ENCODE measurements at regions not wholly inside any gene's neighbourhood (a gene's known extent, or its start where the extent isn't known, plus 50 kb on each side); places are given as distances from the start of the nearest gene placed in this dataset.

DNA sequence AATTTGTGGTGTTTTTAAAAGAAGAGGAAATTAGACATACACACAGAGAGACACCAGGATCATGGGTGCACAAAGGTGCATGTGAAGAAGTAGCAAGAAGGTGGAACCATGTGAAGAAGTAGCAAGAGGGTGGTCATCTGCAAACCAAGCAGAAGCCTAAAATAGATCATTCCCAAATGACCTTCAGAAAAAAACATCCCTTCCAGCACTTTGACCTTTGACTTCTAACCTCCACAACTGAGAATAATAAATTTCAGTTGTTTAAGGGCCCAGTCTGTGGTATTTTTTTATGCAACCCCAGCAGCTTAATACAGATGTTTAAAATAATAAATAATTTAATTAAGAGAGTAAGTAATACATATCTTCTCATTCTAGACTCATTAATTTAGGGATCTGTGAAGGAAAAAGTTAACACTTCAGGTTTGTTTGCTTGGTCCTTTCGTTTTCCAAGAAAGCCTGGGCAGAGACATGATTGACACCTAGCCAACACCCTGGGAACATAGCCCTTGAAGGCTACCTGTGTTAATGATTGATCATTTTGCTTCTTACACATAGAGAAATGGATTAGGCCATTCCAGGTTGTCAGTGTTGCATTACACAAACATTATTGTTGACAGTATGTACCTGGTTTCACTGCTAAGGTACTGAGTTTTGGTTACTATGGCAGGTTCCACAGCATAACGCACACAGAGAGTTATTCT lies 1331.2 kb upstream of the GBE1 start:
- no peaks in the 10 kb centered on the region for H3K36me3 ChIP-seq
- no peak overlapping the region for H3K27ac ChIP-seq
- H4K20me1 ChIP-seq, result no peaks in the 10 kb centered on the region

DNA sequence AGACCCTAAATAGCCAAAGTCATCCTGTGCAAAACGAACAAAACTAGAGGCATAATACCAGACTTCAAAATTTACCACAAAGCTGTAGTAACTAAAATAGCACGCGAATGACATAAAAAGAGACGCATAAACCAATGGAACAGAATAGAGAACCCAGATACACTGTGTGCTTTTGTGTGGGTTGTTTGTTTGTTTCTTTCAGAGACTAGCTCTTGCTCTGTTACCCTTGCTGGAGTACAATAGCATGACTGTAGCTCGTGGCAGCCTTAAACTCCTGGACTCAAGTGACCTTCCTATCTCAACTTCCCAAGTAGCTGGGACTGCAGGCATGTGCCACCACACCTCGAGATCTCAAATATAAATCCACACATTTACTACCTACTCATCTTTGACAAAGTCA lies 1314.6 kb upstream of the GBE1 start:
- H4K20me1 ChIP-seq, result no peaks in the 10 kb centered on the region
- H3K9me3 ChIP-seq, result no peaks in the 10 kb centered on the region
- no peak overlapping the region for H3K9ac ChIP-seq
- no peak overlapping the region for H3K4me2 ChIP-seq
- no peak for TF ChIP-seq Cebpa-rat (IDR thresholded peaks at IDR 0.05)
- H3K27me3 ChIP-seq, result no peaks in the 10 kb centered on the region
- no peak overlapping the region for H3K4me3 ChIP-seq
- no peaks in the 10 kb centered on the region for H3K36me3 ChIP-seq
- H3K27ac ChIP-seq, result no peak overlapping the region
- no peaks in the 10 kb centered on the region for H3K4me1 ChIP-seq

More for the DNA sequence above, 1331.2 kb upstream of the GBE1 start:
- H3K4me1 ChIP-seq, result no peaks in the 10 kb centered on the region
- no peak overlapping the region for H3K4me2 ChIP-seq
- H3K9ac ChIP-seq, result no peak overlapping the region
- no peak for TF ChIP-seq Cebpa-rat (IDR thresholded peaks at IDR 0.05)
- no peaks in the 10 kb centered on the region for H3K27me3 ChIP-seq
- H3K4me3 ChIP-seq, result no peak overlapping the region
- H3K9me3 ChIP-seq, result no peaks in the 10 kb centered on the region

DNA sequence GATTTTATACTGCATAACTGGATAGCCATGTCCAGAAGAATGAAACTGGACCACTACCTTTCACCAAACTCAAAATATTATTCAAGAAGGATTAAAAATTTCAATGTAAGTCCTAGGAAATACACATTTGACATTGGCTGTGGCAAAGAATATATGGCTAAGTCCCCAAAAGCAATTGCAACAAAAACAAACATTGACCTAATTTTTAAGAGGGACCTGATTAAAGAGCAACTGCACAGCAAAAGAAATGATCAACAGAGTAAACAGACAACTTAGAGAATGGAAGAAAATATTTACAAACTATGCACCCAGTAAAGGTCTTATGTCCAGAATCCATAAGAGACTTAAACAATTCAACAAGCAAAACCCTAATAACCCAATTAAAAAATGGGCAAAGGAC lies 1313.0 kb upstream of the GBE1 start:
- Histone ChIP-seq H3K4me2 (no peak overlapping the region), H4K20me1 (no peaks in the 10 kb centered on the region), H3K36me3 (no peaks in the 10 kb centered on the region), H3K9me3 (no peaks in the 10 kb centered on the region), H3K9ac (no peak overlapping the region), H3K4me3 (no peak overlapping the region), H3K4me1 (no peaks in the 10 kb centered on the region), H3K27me3 (no peaks in the 10 kb centered on the region), H3K27ac (no peak overlapping the region)
- TF ChIP-seq Cebpa-rat (IDR thresholded peaks at IDR 0.05), result no peak

DNA sequence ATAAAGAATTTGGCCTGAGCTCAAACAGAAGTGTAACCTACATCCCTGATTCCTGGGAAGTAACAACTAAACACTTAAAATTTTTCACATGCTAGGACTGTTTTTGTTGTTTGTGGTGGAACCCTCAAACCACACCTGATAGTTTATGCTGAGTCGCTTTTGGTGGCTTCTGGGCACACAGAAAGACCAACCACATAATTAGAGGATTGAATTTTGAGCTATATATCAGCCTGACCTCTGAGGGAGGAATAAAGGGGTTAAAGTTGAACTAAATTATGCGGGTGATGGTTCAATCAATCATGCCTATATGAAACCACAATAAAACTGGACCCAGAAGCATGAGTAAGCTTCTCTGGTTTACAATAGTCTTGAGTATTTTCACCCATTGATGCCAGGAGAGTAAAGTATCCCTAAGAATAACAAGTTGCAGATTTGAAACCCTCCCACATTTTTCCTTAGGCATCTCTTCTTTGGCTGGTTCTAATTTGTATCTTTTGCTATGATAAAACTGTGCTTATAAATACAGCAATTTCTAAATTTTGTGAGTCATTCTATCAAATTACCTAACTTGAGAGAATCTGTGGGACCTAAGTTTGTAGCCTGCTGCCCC lies 1304.5 kb upstream of the GBE1 start:
- no peak overlapping the region for H3K27ac ChIP-seq
- no peak for TF ChIP-seq Cebpa-rat (IDR thresholded peaks at IDR 0.05)
- no peak overlapping the region for H3K9ac ChIP-seq
- no peak overlapping the region for H3K4me3 ChIP-seq
- no peaks in the 10 kb centered on the region for H4K20me1 ChIP-seq
- H3K4me1 ChIP-seq, result no peaks in the 10 kb centered on the region
- H3K36me3 ChIP-seq, result no peaks in the 10 kb centered on the region
- H3K4me2 ChIP-seq, result no peak overlapping the region
- H3K9me3 ChIP-seq, result peaks cover 11% of the 10 kb centered on the region; the same call in 1 of the 2 replicates
- no peaks in the 10 kb centered on the region for H3K27me3 ChIP-seq

DNA sequence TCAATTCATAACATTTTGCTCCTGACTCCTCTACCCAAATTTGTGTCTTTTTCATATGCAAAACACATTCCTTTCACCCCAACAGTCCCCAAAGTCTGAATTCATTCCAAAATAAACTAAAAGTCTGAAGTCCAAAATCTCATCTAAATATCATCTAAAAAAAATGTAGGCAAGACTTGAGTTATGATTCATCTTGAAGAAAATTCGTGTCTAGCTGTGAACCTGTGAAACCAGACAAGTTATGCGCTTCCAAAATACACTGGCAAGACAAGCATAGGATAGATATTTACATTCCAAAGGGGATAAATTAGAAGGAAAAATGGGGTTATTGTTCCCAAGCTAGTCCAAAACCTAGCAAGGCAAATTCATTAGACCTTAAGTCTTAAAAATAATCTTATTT lies 1302.0 kb upstream of the GBE1 start:
- Histone ChIP-seq H4K20me1 (no peaks in the 10 kb centered on the region), H3K9ac (no peak overlapping the region), H3K4me3 (no peak overlapping the region), H3K27me3 (no peaks in the 10 kb centered on the region), H3K36me3 (no peaks in the 10 kb centered on the region), H3K27ac (no peak overlapping the region), H3K9me3 (peaks cover 18% of the 10 kb centered on the region; the same call in 1 of the 2 replicates), H3K4me1 (no peaks in the 10 kb centered on the region), H3K4me2 (no peak overlapping the region)
- no peak for TF ChIP-seq Cebpa-rat (IDR thresholded peaks at IDR 0.05)

DNA sequence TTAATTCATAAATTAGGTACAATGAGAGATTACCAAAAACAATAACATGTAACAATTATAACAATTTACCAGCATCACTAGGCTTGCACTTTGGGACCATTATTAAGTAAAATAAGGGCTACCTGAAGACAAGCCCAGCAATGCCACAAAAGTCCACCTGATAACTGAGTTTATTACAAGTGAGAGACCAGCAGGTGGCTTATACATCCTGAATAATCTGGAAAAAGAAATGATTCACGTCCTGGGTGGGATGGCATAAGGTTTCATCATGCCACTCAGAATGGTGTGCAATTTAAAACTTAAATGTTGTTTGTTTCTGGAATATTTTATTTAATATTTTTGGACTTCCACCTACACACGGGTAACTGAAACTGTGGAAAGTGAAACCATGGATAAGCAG lies 1287.1 kb upstream of the GBE1 start:
- no peak for TF ChIP-seq Cebpa-rat (IDR thresholded peaks at IDR 0.05)
- Histone ChIP-seq H3K36me3 (no peaks in the 10 kb centered on the region), H3K27me3 (no peaks in the 10 kb centered on the region)

DNA sequence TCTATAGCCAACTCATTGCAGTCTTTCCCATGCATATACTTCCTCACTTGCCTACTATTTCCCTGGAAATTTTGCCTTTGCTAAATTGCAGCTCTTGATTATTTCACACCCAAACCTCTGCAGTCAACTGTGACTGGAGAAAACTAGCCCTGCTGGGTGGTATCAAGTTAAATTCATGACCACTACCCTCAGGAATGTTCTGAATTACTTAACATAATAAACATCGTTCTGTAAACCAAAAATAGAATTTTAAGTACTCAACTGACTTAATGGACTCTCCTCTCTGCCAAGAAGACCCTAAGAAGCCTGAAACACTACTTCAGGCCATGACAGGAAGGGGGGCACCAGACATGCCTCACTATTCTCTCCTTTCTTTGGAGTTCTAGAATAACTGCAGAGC lies 1278.0 kb upstream of the GBE1 start:
- H3K4me1 ChIP-seq, result no peaks in the 10 kb centered on the region
- no peaks in the 10 kb centered on the region for H3K36me3 ChIP-seq
- H3K4me3 ChIP-seq, result no peak overlapping the region
- H3K4me2 ChIP-seq, result no peak overlapping the region
- no peaks in the 10 kb centered on the region for H4K20me1 ChIP-seq
- TF ChIP-seq Cebpa-rat (IDR thresholded peaks at IDR 0.05), result no peak
- H3K9me3 ChIP-seq, result no peaks in the 10 kb centered on the region
- H3K27ac ChIP-seq, result no peak overlapping the region
- H3K27me3 ChIP-seq, result no peaks in the 10 kb centered on the region
- no peak overlapping the region for H3K9ac ChIP-seq

More for the DNA sequence above, 1287.1 kb upstream of the GBE1 start:
- no peak overlapping the region for H3K9ac ChIP-seq
- H3K4me1 ChIP-seq, result no peaks in the 10 kb centered on the region
- no peaks in the 10 kb centered on the region for H3K9me3 ChIP-seq
- H3K4me3 ChIP-seq, result no peak overlapping the region
- H3K4me2 ChIP-seq, result no peak overlapping the region
- H3K27ac ChIP-seq, result no peak overlapping the region
- no peaks in the 10 kb centered on the region for H4K20me1 ChIP-seq

DNA sequence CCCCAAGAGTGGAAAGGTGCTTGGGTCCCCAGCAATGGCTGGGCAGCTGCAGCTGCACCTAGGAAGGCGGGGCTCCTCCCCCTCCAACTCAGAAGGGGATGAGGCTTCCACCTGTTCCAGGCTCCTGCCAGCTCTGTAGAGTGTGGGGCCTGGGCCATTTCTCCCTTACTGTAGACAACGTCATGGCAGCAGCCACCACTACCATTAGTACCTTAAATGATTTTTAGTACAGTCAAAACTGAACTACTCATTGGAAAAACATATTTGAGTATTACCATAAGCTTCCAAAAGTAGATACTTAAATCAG lies 1274.2 kb upstream of the GBE1 start:
- Histone ChIP-seq H4K20me1 (no peaks in the 10 kb centered on the region), H3K9ac (no peak overlapping the region), H3K27ac (no peak overlapping the region), H3K4me3 (no peak overlapping the region), H3K9me3 (no peaks in the 10 kb centered on the region), H3K36me3 (no peaks in the 10 kb centered on the region), H3K27me3 (no peaks in the 10 kb centered on the region), H3K4me2 (no peak overlapping the region), H3K4me1 (no peaks in the 10 kb centered on the region)
- no peak for TF ChIP-seq Cebpa-rat (IDR thresholded peaks at IDR 0.05)

DNA sequence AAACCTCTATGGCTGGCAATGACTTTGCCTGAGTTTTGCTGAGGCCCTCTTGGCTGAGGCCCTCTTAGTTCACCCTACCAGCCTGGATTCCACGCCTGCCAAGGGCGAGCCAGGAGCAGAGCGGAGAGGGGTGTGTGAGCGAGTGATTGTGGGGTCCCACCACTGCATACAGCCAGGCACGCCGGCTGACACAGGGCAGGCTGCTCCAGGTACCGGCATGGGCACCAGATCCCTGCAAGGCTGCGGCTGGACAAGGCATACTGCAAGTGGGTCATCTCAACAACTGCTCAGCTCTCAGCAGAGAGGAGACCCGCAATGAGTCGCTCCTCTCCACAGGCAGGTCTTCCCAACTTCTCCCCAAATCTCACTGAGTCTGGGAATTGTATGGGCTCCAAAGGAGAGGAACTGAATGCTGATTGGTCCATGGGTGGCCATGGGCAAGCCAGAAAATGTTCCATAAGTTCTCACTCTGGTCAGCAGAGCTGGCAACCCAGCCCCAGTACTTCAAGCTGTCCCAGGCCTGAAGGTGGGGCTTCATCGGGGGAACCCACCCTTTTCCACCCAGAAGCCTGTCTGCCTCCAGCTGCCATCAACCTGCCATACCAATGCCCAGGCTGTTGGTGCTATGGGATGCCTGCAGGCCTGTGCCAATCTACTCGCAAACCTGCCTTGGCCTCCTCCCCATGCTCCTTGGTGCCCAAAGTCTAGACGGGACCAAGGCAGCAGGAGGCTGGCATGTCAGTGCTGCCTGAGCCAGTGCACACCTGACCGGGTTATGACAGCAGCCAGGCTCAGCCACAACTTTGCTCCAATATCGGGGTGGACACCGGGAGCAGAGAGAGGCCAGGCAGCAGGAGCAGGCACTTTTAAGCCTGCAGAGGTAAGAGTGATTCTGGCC lies 1273.6 kb upstream of the GBE1 start:
- Histone ChIP-seq H3K4me2 (no peak overlapping the region), H3K36me3 (no peaks in the 10 kb centered on the region), H3K9me3 (no peaks in the 10 kb centered on the region), H4K20me1 (no peaks in the 10 kb centered on the region), H3K4me3 (no peak overlapping the region), H3K9ac (no peak overlapping the region), H3K4me1 (no peaks in the 10 kb centered on the region), H3K27me3 (no peaks in the 10 kb centered on the region), H3K27ac (no peak overlapping the region)
- TF ChIP-seq Cebpa-rat (IDR thresholded peaks at IDR 0.05), result no peak

DNA sequence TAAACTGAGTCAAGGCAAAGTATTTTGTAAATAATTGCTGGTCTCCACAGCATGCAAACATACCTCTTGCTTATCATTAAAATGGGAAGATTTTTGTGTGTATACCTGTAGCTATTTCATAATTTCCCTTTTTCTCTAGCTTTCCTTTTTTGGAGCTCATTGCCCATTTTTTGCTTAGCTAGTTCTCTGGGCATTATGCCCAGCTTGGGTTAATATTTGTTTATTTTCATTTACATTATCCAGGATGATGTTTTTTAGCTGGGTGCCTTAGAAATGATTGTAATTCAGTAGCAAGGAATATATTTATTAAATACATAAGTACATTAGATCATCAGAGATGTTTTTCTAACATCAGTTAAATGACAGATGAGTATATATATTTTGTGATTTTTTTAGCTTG lies 1271.7 kb upstream of the GBE1 start:
- Histone ChIP-seq H3K36me3 (no peaks in the 10 kb centered on the region), H3K27ac (no peak overlapping the region), H4K20me1 (no peaks in the 10 kb centered on the region), H3K4me1 (no peaks in the 10 kb centered on the region), H3K4me3 (no peak overlapping the region), H3K9me3 (no peaks in the 10 kb centered on the region), H3K9ac (no peak overlapping the region), H3K27me3 (no peaks in the 10 kb centered on the region), H3K4me2 (no peak overlapping the region)
- TF ChIP-seq Cebpa-rat (IDR thresholded peaks at IDR 0.05), result no peak
